Mesodermal cell (in vitro differentiated cells): ENCODE measurements at regions not wholly inside any gene's neighbourhood (a gene's known extent, or its start where the extent isn't known, plus 50 kb on each side); places are given as distances from the start of the nearest gene placed in this dataset.

Experiments used
- H3K27ac ChIP-seq: 2 replicates; pipeline ENCODE4 v1.7.0; 2013; ENCODE audit warnings: mild to moderate bottlenecking, low read depth, low read length, moderate library complexity; ENCODE audit not compliant: severe bottlenecking
- H3K36me3 ChIP-seq: 2 replicates; pipeline ENCODE4 v1.7.1; 2013; ENCODE audit warnings: mild to moderate bottlenecking, low read length, moderate library complexity; ENCODE audit not compliant: control insufficient read depth, insufficient read depth
- H3K4me1 ChIP-seq: one replicate; pipeline ENCODE4 v1.7.1; 2013; ENCODE audit warnings: mild to moderate bottlenecking, low read length; ENCODE audit not compliant: insufficient read depth, control insufficient read depth, poor library complexity, severe bottlenecking
- H3K4me3 ChIP-seq: 2 replicates; pipeline ENCODE4 v1.7.0; 2013; ENCODE audit warnings: low read length, control low read depth, mild to moderate bottlenecking; ENCODE audit not compliant: insufficient read depth, poor library complexity, severe bottlenecking; ENCODE audit errors: extremely low read depth
- H3K9me3 ChIP-seq: 2 replicates; pipeline ENCODE4 v1.7.1; 2013; ENCODE audit warnings: mild to moderate bottlenecking, low read length, moderate library complexity; ENCODE audit not compliant: control insufficient read depth
- WGBS, 2 experiments: methylation state at CpG; one replicate each; pipeline ENCODE4 v1.1.5; 2013; ENCODE audit warnings: missing lambda C conversion rate in 2 of 2; ENCODE audit not compliant: insufficient coverage in 2 of 2; 5-methylcytosine and 5-hydroxymethylcytosine counted together

DNA sequence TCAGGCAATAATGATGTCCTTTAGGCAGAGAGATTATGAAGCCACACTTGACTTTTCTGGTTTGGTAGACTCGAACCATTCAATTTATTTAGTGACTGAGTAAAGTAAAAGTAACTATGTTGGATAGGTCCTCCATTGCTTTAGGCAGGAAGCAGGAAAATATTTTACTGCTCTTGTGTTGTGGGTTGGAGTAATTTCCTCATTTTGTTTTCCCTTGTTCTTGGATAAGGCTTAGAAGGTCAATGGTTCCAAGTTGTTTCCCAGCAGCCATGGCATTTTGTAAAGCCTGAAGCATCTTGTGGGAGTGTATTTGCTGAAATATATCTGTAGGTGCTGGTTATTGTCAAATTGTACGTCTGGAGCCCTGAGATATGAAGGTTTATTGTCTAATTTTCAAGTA is 161.2 kb upstream of the SLC38A2 start:
- H3K4me1 ChIP-seq = peaks cover 9% of the 10 kb centered on the region
- H3K36me3 ChIP-seq = no peaks in the 10 kb centered on the region
- H3K4me3 ChIP-seq = no peak overlapping the region
- H3K9me3 ChIP-seq = no peaks in the 10 kb centered on the region
- no peak overlapping the region for H3K27ac ChIP-seq
- 60 to 100% methylated on average over 1 of the region's 2 CpGs for WGBS, 2 experiments

DNA sequence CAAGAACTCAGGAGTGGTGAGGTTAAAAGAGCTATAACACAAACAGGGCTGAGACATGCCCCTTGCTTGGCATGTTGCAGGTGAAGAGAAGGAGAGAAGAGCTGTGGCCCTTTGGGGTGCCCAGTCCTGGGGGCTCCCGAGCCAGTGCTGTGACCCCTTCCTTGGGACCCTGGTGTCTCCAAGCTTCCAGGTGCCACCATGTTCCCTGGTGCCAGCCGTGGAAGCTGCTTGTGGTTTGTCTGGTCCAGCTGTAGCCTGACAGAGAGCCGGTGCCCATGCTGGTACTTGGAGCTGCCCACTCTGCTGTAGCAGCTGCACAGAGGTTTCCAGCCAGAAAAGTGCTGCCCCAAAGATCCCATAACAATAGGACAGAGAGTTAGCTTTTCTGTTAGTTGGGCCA is 159.2 kb upstream of the SLC38A2 start:
- Histone ChIP-seq H3K4me1 (peaks cover 9% of the 10 kb centered on the region), H3K9me3 (no peaks in the 10 kb centered on the region), H3K36me3 (no peaks in the 10 kb centered on the region), H3K4me3 (no peak overlapping the region), H3K27ac (no peak overlapping the region)
- 92% methylated on average over 3 of the region's 3 CpGs; no CpG with 5 or more reads in 1 of the 2 experiments for WGBS, 2 experiments

DNA sequence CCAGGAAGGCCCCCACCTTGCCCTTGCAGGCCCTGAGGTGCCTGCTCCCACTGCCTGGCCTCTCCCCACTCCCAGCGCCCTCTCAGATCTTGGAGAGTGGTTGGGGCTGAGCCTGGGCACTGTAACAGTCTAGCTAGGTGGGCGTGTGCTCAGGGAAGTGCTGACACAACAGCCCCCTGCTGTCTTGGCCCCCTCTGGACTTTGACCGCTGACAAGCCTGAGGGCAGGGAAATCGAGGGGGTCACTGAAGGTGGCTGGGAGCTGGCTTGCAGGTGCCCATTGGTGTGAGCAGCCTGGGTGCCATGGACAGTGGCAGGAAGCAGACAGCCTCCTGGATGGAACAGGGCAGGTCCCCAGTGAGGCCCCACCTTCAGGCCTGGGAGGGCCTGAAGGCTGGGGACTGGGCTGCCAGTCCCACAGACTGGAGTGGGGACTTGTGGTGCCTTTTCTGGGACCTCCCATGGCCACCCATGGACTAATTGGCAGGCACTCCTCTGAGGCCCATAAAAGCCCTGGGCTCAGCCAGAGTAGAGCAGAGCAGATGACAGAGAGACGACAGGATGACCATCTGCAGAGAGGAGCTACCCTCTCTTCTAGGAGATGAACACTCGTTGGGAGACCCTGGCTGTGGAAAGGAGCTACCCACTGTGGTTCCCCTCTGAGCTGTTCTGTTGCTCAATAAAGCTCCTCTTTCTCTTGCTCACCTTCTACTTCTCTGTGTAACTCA is 158.6 kb upstream of the SLC38A2 start:
- Histone ChIP-seq H3K27ac (no peak overlapping the region), H3K9me3 (no peaks in the 10 kb centered on the region), H3K36me3 (no peaks in the 10 kb centered on the region), H3K4me1 (peaks cover 9% of the 10 kb centered on the region), H3K4me3 (no peak overlapping the region)
- WGBS, 2 experiments = 91 to 95% methylated on average over 4 to 5 of the region's 6 CpGs

DNA sequence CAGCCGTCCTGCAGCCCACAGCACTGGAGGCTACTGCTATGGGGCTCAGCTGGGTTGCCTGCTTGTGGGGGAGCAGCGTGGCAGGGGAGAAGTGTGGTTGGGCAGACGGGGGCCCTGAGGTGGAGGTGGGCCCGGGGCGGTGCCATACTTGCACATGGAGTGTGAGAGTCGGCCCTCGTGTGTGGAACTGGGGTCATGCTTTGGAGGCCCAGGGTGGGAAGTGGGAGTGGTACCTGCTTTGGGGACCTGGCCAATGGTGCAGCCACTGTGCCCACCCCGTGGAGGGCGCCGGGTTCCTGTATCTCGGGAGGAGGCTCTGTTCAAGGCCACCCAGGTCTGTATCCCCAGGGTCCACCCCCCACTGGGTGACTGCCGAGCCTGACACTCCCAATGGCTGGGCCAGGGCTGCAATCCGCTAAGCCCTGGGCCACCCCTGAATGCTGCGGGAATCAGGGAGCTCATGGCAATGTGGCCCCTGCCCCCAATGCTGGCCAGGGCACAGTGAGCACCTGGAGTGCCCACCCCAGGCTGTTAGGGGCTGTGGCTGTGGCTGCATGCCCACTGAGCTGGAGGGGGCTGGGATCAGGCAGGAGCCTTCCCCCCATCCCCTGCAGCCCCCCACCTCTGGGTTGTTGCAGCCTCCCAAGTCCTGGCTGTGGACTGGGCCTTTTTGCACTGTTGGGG is 157.9 kb upstream of the SLC38A2 start:
- no peak overlapping the region for H3K4me3 ChIP-seq
- H3K36me3 ChIP-seq = no peaks in the 10 kb centered on the region
- H3K4me1 ChIP-seq = peaks cover 9% of the 10 kb centered on the region
- H3K9me3 ChIP-seq = no peaks in the 10 kb centered on the region
- 93 to 99% methylated on average over 11 to 14 of the region's 14 CpGs for WGBS, 2 experiments
- H3K27ac ChIP-seq = no peak overlapping the region

DNA sequence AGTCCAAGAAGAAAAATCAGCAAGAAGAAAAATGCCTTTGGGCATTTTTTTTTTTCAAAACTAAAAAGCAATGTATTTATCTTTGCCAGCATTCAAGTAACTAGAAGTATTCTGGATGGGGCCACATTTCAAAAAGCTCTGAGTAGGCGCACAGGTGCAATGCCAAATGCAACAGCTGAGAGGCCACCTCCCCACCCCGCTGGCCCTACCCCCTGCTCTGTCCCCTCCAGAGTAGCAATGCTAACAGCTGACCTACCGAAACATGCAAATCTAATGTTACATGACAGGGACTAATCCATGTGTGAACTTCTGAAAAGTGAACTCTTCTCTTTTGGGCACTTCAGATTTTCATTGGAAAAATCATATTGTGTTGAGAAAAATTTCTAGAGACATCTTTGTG is 153.7 kb upstream of the SLC38A2 start:
- Histone ChIP-seq H3K36me3 (no peaks in the 10 kb centered on the region), H3K4me3 (no peak overlapping the region), H3K27ac (no peak overlapping the region), H3K9me3 (no peaks in the 10 kb centered on the region), H3K4me1 (peaks cover 25% of the 10 kb centered on the region)
- WGBS, 2 experiments = 94 to 95% methylated on average over 2 of the region's 3 CpGs

DNA sequence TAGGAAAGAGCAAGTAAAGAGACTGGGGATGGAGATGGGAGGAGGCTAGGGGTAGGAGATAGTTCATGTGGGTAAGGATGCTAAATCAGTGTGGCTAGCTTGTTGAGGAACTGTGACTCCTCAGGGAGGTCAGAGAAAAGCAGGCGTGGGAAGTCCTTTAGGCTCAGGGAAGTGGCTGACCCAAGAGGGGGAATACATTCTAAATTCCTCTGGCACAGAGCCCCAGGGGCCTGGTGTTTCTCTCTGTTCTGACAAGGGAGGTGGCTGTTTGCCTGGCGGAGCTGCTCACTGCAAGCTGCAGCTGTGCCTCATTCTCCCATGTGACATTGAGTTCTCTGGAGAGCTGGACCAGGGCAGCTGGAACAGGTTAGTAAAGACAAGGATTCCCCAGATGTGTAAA is 152.2 kb upstream of the SLC38A2 start:
- H3K27ac ChIP-seq = peak overlapping the region; percentile 92
- H3K36me3 ChIP-seq = no peaks in the 10 kb centered on the region
- peaks cover 25% of the 10 kb centered on the region for H3K4me1 ChIP-seq
- no peak overlapping the region for H3K4me3 ChIP-seq
- no peaks in the 10 kb centered on the region for H3K9me3 ChIP-seq
- 83 to 100% methylated on average over 2 of the region's 2 CpGs for WGBS, 2 experiments

DNA sequence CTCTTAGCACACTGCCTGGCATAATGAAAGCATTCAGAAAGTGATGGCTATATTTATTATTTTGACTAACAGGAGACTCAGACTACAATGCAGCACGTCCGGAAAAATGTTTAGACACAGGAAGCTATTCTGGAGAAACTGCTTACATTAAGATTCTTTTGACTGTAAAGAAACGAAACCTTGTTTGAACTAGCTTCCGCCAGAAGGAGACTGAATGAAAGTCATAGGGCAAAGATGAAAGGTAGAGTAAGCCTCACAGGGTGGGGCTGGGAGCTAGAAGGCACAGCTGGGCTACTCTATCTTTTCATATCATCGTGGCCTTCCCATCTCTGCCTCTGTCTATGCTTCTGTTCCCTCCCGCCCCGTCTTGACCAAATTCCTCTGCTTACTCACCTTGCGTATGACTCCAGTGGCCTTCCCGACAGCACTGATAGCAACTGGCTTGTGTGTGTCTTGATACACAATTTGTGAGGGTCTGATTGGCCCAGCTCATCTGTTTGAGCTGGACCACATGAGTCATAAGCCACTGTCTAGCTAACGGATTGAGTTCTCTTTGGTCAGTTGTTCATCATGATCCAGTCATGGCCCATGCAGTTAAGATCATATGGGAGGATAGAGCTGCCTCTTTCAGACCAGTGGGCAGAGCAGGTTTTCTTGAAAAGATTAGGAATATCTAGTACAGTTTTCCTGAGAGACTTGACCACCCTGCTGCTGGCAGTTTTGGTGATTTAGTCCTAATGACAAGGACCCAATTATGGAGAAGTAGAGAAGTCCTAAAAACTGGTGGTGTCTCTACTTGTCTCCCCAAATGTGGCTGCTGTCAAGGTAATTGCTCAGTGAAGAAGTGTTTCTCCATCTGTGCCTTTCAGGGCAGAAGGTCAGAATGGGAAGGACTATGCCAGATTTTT is 151.5 kb upstream of the SLC38A2 start:
- 87 to 93% methylated on average over 8 to 9 of the region's 10 CpGs for WGBS, 2 experiments
- Histone ChIP-seq H3K4me3 (no peak overlapping the region), H3K27ac (peak overlapping the region; percentile 92), H3K36me3 (no peaks in the 10 kb centered on the region), H3K4me1 (peaks cover 28% of the 10 kb centered on the region), H3K9me3 (no peaks in the 10 kb centered on the region)

DNA sequence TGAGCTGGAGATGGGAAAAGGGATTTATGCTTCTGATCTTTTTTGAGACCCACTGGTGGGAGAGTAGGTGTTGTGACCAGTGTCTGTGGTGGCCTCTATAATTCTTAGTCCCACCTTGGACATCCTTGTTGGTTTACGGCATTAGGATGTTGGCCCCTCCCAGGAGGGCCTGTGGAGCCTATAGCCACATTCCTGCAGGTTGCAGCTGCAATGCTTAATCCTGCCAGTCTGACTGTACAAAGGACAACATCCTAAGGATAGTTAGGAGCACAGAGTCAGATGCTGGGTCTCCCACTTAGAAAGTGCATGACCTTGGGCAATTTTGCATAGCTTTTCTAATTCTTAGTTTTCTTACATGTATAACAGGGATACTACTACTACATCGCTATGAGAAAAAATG is 150.9 kb upstream of the SLC38A2 start:
- Histone ChIP-seq H3K36me3 (no peaks in the 10 kb centered on the region), H3K27ac (peak overlapping the region; percentile 92), H3K4me3 (no peak overlapping the region), H3K4me1 (peaks cover 28% of the 10 kb centered on the region), H3K9me3 (no peaks in the 10 kb centered on the region)
- 89 to 100% methylated on average over 1 of the region's 2 CpGs for WGBS, 2 experiments

DNA sequence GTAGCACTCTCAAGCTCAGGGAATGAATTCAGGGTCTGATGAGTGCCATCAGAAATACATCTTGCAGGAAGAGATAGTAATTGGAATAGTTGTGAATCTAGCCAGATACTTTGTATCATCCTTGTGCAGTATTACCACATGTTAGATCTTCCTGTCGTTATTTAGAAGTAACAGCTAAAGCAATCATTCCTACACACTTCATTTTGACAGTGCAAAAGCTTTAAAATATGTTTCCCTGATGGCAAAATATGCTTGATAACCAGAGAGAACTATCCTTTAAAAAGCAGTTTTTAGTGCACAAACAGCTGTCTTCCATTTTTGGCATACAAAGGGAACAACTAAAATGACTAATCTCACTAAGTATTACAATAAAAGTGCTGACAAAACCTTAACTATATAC is 149.5 kb upstream of the SLC38A2 start:
- Histone ChIP-seq H3K9me3 (no peaks in the 10 kb centered on the region), H3K36me3 (no peaks in the 10 kb centered on the region), H3K4me3 (no peak overlapping the region), H3K27ac (no peak overlapping the region), H3K4me1 (peaks cover 28% of the 10 kb centered on the region)
- no CpG with 5 or more reads among the region's 1 CpG for WGBS, 2 experiments

DNA sequence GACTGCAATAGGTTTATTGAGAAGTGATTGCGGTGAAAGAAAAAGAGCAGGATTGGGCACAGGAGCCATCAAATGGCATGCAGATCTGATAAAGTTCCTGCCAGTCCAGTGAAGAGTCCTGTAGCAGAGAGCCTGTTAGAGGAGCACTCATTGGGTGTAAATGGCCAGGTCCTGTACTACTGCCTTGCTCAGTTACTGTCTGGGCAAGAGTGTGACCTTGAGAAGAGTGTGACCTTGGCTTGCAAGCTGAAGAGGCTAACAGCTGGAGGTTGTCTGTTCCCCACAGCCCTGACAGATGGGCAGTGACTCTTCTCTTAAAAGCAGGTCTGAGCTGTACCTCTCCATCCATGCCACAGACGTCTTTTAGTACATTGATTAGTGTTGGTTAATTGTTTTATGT is 148.6 kb upstream of the SLC38A2 start:
- H3K36me3 ChIP-seq = no peaks in the 10 kb centered on the region
- no peaks in the 10 kb centered on the region for H3K9me3 ChIP-seq
- H3K4me3 ChIP-seq = no peak overlapping the region
- WGBS, 2 experiments = 91 to 93% methylated on average over 1 of the region's 2 CpGs
- peaks cover 28% of the 10 kb centered on the region for H3K4me1 ChIP-seq
- H3K27ac ChIP-seq = no peak overlapping the region
